ENCODE measurements at regions not wholly inside any gene's neighbourhood (a gene's known extent, or its start where the extent isn't known, plus 50 kb on each side); places are given as distances from the start of the nearest gene placed in this dataset.

DNA sequence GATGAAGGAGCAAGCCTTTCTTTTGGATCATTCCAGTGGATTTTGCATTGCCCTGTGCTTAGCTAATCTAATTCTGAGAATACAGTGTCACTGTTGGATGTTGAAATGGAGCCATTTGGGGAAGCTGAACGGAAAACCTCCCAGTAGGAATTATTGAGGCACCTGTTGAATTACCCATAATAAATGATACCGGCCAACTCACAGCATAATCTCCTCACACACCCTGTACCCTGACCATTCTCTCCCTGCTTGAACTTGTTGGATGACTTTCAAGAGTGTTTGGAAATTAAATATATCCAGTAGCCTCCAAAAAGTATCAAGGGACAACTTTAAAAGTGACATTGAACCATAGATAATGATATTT lies 171.4 kb upstream of the HES1 start:
- no peak for DNase-seq (ENCODE audit: extremely low read depth in 1 of 11, low read depth in 9 of 11, low spot score in 4 of 11)

DNA sequence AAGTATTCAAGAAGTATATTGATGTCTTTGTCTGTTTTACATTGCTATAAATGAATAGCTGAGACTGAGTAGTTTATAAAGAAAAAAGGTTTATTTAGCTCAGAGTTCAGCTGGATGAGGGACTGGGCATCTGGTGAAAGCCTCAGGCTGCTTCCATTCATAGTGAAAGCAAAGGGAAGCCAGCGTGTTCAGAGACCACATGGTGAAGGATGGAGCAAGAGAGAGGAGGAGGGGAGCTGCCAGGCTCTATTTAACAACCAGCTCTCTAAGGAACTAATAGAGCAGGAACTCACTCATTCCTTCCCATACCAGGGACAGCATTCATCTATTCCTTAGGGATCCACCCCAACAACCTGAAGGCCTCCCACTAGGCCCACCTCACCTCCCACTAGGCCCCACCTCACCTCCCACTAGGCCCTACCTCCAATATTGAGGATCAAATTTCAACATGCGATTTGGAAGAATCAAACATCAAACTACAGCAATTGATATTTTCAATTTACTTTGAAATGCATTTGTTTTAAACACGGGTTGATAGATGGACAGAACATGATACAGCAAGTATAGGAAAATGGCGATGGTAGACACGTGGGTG lies 167.5 kb upstream of the HES1 start:
- no peak for DNase-seq (ENCODE audit: extremely low read depth in 1 of 11, low read depth in 9 of 11, low spot score in 4 of 11)

DNA sequence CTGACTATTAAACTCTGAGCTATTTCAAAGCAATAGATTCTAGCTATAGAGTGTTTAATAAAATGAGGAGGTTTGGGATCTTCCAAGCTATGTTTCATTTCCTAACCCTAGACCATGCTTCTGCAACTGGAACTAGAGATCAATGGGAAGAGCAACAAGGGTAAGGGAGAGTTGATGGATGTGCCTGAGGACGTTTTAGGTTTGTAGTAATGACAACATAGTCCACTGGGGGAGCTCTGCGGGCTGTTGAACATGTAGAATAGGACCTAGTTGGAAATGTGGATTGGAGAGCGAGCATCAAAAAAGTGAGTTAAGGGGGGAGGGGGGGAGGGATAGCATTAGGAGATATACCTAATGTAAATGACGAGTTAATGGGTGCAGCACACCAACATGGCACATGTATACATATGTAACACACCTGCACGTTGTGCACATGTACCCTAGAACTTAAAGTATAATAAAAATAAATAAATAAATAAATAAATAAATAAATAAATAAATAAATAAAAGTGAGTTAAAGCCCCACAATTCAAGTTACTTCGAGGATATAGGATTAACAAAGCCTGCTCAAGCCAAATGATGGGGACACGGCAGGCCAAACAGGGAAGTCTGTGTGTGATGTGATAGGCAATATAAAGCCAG lies 165.7 kb upstream of the HES1 start:
- peak in 4 of 11 donors; percentile 26 to 66 (median 56) for DNase-seq (ENCODE audit: extremely low read depth in 1 of 11, low read depth in 9 of 11, low spot score in 4 of 11)

DNA sequence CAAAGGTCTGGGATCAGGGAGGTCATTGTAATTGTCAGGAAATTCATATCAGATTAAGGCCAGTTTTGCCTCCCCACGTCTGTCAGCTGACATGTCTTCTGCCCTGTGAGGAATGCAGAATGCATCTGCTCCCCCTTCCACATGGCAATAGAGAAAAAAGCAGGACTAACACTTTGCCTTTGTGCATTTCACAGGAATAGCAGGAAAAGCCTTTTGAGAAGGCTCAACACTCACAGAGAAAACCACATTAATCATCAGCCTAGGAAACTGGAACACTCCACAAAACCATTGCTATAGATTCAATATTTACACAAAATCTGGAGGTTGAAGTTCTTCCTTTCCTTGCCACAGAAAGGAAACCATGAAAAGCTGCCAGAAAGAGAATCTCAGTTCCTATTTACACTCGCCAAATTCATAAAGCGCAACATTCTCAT lies 165.2 kb upstream of the HES1 start:
- no peak for DNase-seq (ENCODE audit: extremely low read depth in 1 of 11, low read depth in 9 of 11, low spot score in 4 of 11)

DNA sequence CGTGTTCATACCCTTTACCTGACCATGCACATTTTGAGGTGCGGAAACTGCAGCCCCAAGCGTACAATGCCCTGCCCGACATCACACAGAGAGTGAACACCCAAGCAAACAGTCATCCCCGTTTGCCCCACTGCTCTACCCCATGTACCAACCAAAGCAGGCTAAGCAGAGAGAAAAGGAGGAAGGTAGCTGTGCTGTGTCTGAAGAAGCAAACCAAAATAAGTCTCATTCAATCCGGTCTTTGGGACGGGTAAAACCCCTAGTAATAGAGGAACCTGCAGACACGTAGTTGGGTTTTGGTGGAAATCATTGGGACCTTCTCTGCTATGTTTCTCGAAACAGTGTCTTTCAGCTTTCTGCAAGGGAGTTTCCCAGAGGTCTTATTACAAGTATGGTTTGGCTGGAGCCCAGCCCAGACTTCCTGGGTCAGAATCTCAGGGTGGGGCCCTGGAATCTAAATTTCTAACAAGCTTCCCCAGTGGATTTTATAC lies 164.6 kb upstream of the HES1 start:
- DNase-seq (ENCODE audit: extremely low read depth in 1 of 11, low read depth in 9 of 11, low spot score in 4 of 11), result no peak

DNA sequence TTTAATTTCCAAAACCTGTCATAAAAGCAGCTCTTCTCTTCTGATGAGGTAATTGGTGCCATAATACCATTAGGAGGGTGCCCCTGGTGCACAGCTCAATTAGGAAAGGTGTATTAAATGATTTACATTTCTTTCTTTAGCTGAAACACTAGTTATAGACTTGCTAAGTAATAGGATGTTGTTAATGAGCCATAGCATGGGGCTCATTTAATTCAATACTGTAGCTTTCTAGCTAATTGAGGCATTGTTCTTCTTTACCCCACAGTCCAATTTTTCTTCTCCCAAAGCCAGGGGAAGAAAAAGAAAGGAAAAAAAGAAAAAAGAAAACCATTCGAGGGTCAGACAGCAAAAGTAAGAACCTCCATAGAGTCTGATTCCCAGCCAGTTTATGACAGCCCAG lies 164.0 kb upstream of the HES1 start:
- no peak for DNase-seq (ENCODE audit: extremely low read depth in 1 of 11, low read depth in 9 of 11, low spot score in 4 of 11)

DNA sequence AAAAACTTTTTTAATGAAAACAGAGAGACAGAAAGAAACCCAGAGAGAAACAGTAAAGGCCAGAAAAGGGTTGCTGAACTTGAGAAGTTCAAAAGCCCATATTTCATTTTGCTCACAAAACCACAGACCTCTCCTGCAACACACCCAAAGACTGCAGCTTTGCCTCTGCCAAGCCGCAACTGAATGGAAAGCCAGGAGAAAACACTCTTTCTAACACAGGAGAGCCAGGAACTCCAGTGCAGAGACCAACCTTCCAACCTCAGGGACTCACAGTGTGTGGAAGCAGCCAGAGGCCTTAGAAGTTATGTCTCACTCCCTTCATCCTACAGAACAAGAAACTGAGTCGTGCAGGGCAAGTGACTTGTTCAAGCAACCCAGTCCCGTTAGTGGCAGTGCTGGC lies 163.1 kb upstream of the HES1 start:
- no peak for DNase-seq (ENCODE audit: extremely low read depth in 1 of 11, low read depth in 9 of 11, low spot score in 4 of 11)

DNA sequence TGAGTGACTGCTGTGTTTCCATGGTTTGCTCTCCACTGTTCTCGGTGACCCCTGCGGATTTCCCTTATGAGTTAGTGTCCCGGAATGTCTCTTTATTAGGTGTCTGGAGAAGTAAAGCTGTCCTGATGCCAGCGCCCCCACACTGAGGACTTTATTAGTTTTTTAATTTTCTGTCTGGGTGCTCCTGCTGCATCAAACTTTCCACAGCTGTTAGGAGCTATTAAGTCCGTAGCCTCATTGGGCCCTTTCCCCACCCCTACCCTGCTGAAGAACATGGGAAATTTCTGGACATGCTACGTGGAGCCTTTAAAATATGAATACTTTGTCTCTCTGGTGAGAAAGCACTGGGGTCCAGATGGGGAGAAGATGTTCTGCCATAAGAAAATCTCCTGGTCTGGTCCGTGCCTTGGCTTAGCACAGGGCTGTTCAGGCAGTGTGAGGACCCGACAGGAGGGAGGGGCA lies 161.7 kb upstream of the HES1 start:
- DNase-seq (ENCODE audit: extremely low read depth in 1 of 11, low read depth in 9 of 11, low spot score in 4 of 11), result no peak

DNA sequence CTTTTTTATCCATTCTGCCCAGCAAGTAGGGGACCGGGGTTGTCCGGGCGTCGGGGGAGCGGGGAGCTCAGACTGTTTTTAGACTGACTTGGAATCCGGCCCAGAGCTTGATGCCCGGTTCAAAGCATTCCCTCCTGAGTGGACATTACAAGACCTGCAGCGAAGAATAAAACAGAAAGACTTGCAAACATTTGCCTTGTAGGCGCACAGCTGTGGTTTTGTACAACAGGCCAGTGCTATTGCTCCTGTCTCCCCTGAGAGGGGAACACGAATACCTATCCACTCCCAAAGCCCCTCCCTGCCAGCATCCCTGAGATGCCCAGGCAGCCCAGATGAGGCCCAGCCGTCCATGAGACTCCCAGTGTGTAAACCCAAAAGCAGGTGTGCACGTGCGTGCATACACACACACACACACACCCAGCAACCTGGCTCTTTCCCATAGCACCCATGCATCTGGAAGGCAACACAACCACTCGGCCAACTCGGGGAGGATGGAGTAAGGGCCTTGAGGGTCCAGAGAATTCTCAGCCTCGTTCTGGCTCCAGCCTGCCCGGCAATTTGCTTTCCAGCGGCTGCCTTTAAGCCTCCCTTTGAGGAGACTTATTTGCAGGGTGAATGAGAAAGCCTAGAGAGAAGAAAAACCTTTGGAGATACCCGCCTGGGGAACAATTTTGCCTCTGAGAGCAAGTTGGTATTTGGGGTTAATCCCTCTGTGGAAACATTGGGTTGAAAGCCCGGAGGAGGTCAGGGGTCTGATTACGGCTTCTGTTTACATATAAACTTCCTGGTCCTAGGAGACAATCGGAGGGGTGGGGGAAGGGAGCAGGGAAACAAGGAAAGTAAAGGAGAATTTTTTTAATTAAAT lies 161.0 kb upstream of the HES1 start:
- peak in 1 of 11 donors; percentile 37 for DNase-seq (ENCODE audit: extremely low read depth in 1 of 11, low read depth in 9 of 11, low spot score in 4 of 11)

DNA sequence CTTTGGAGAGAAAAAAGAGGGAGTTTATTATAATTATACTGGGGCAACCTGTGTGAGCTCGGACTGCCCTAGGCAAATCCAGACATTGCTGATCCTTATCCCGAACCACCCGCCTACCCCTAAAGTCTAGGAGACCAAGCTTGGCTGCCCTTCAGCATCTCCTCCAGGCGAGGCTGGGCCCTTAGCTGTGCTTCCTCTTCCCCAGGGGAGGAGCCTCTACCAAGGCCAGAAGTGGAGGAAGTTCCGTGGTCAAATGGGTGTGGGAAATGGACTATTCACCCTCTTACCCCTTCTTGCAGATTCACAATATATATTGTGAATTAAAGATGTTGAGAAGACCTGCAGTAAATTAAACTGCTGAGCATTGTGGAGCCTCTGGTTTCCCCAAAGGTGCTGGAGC lies 158.3 kb upstream of the HES1 start:
- no peak for DNase-seq (ENCODE audit: extremely low read depth in 1 of 11, low read depth in 9 of 11, low spot score in 4 of 11)

DNA sequence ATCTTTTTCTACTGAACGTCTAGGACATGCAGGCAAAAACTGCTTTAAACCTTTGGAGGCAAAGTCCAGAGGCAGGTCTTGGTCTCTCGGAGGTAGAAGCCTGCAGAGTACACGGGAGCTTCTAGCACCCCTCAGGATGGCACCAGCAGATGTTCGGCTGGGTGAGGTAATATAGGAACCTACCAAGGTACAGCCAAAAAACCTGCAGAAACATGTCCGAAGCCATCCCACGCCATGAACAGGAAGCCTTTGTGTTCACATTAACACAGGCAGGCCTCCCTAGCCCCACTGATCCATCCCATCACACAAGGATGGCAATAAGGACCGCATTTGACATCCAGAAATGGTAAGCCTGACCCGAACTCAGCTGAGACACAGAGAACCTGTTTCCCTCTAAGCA lies 157.9 kb upstream of the HES1 start:
- DNase-seq (ENCODE audit: extremely low read depth in 1 of 11, low read depth in 9 of 11, low spot score in 4 of 11), result no peak

DNA sequence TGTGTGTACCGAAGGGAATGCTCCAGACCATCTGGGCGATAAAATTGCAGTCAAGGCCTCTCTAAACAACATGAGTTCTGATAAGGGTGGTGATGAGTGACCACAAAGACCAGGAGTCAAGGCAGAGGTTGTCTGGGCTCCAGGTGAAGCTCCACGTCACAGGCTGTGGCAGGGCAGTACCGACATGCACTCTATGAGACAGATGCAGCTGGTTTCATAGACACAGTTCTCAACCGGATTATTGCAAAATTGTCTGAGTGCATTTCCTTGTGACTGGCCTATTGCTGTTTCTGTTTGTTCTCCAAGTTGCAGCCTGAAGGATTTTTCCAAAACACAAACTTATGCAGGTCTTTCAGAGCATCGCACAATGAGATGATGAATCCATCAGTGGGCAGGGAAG lies 157.5 kb upstream of the HES1 start:
- no peak for DNase-seq (ENCODE audit: extremely low read depth in 1 of 11, low read depth in 9 of 11, low spot score in 4 of 11)

DNA sequence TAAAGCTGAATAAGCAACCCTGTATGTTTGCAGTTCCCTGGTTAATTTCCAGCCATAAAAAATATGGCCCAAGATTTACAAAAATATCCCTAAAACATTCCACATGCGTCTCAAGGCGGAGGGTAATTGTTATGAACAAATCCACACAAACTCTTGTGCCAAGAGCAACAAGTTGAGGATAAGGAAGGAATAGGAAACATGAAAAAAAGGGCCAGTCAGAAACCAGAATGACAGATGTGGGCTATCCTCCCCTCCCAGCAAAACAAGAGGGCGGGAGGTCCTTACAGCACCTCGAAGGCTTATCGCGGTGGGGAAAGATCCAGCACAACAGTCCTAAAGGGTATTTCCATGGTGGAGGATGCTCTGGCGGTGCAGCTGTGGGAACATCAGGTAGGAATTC lies 155.6 kb upstream of the HES1 start:
- DNase-seq (ENCODE audit: extremely low read depth in 1 of 11, low read depth in 9 of 11, low spot score in 4 of 11), result peak in 1 of 11 donors; percentile 61

DNA sequence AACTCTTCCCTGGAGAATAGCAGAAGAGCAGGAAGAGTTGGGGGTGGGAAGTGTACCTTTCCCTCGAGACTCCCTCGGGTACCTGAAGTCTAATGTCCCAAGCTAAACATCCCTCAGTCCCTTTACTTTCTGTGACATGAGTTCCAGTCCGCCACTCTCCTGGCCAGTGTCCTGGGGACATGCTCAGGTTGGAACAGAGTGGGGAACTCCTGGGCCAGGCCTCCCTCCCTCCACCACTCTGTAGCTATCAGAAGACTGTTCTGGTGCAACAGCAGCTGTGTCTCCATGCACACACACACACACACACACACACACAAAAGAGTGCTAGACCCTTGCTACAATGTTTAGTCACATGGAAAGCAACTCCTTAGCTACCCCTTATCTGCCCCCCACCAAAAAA lies 155.0 kb upstream of the HES1 start:
- DNase-seq (ENCODE audit: extremely low read depth in 1 of 11, low read depth in 9 of 11, low spot score in 4 of 11), result no peak

DNA sequence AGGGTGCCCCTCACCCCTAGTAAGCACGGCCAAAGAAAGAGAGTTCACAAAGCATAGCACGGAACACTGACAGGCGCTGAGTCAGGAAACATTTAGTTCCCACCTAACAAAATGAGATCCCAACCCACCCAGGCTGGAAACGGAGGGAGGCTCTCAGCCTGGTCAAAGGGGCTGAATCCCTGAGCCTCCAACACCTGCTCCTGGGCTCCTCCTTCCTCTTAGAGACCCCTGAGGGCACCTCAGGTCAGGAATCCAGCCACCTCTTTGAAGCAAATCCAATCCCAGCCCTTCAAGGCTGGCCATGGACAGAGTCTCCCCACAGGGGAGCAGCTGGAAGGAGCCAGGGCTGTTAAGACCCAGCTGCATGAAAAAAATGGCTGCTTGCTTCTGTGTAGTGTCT lies 154.4 kb upstream of the HES1 start:
- no peak for DNase-seq (ENCODE audit: extremely low read depth in 1 of 11, low read depth in 9 of 11, low spot score in 4 of 11)

DNA sequence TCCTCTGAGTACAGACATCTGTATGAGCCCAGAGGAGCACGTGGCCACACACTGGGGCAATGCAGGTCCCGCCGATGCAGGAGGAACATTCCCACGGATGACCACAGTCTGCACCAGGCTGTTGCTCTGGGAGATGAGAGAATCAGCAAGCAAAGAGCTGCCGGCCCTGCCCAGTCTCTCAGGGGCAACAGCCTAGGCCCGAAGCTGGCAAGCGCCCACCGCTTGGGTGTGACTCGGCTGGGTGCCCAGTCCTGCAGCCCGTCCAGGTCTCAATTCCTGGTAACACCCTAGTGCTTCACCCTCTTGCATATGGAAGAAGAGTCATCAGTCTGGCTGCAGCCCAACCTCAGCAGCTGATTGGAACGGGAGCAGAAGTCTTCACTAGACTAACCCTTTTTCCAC lies 153.7 kb upstream of the HES1 start:
- DNase-seq (ENCODE audit: extremely low read depth in 1 of 11, low read depth in 9 of 11, low spot score in 4 of 11), result no peak

DNA sequence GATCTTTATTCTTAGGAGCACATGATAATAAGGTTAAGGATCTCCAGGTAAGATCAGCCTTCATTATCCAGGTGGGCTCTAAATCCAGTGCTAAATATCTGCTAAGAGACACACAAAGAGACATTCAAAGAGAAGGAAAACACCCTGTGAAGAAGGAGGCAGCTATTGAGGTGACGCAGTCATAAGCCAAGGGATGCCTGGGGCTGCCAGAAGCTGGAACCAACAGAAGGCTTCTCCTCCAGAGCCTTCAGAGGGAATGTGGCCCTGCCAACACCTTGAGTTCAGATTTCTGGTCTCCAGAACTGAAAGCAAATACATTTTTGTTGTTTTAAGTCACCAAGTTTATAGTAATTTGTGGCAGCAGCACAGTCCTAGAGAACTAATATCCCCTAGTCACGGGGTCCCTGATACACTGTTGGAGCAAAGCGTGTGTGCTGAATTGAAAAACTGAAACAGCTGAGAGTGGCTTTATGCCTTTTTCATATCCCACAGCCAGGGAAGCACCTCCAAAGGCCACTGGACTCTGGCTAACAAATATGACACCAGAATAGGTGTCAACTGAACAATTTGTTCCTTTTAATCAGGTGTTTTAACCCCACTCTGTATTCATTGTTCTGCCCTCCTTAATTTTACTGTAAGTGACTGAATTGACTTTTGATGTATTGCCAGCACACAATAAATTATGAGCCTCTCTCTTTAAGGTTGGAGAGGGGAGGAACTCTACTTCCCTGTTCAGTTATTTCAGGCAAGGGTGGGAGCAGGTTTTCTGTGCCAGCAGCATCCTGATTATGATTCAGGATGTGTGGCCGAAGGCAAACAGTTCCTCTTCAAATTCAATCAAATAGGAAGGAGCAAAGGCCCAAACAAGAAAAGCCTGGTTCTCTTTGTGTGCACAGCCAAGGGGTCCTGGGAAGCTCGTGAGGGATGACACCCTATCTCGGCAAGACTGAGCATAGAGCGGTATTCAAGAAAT lies 151.8 kb upstream of the HES1 start:
- no peak for DNase-seq (ENCODE audit: extremely low read depth in 1 of 11, low read depth in 9 of 11, low spot score in 4 of 11)

DNA sequence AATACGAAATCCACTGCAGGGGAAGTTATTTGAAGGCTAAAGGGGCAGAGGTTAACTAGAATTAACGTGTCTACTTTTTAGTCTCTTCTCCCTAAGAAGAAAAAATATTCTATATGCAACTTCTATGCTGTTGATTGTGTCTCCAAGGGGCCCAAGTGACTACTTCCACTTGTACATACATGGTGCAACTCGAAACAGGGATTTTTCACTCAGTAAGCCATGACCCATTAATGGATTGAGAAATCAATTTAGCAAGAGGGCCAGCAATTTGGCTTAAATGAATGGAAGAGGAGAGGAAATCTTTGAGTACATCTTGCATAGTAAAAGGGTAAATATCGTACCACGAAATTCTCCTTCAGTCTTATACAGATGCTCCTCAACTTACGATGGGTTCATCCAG lies 151.1 kb upstream of the HES1 start:
- no peak for DNase-seq (ENCODE audit: extremely low read depth in 1 of 11, low read depth in 9 of 11, low spot score in 4 of 11)

DNA sequence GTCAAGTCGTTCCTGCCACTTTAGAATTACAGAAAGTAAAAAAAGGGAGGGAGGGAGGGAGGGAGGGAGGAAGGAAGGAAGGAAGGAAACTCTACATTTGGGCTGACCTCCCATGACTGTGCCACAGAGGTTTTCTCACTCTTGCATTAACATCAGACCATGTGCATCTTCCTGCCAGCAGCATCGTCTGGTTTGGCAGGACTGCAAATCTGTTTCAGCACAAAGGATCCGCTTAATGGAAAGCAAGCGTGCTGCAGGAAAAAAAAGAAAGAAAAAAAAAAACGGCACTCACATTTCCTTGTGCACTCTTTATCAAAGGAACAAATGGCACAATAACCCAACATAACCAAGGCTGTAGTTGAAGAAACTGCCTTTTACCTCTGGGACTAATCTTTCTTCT lies 148.8 kb upstream of the HES1 start:
- DNase-seq (ENCODE audit: extremely low read depth in 1 of 11, low read depth in 9 of 11, low spot score in 4 of 11), result no peak

Measured in renal cortex interstitium (tissue), 11 donors.